ENCODE measurements at regions not wholly inside any gene's neighbourhood (a gene's known extent, or its start where the extent isn't known, plus 50 kb on each side); places are given as distances from the start of the nearest gene placed in this dataset.
"Not testable (repeated sequence)": the region's sequence is repeated elsewhere in the genome, so short reads cannot be mapped to it uniquely, and the experiment has no call there.

- no peak overlapping the region for H3K27ac ChIP-seq (ENCODE audit: low read depth in 1 of 2, low read length in 1 of 2)
- WGBS = 96% methylated on average over 1 of the region's 1 CpG
- DNase-seq (ENCODE audit: low read depth in 6 of 9, low spot score in 9 of 9) = no peak
- peaks cover 0 to 18% of the 10 kb centered on the region in 2 donors for H3K9me3 ChIP-seq (ENCODE audit: control insufficient read depth in 2 of 2, insufficient read depth in 1 of 2, low read length in 1 of 2)
- H3K4me1 ChIP-seq (ENCODE audit: control insufficient read depth in 2 of 2, insufficient read depth in 2 of 2, low read length in 2 of 2) = no peaks in the 10 kb centered on the region
- no peaks in the 10 kb centered on the region for H3K36me3 ChIP-seq (ENCODE audit: control insufficient read depth in 2 of 2, insufficient read depth in 2 of 2, low read length in 1 of 2)
- H3K4me3 ChIP-seq (ENCODE audit: low read length in 2 of 2) = no peak overlapping the region
- H3K27me3 ChIP-seq (ENCODE audit: control insufficient read depth in 2 of 2, insufficient read depth in 1 of 2, low read length in 1 of 2) = no peaks in the 10 kb centered on the region
Measured at GRCh38 chr3:152684279-152684678, 150.7 kb upstream of the P2RY1 start.

GRCh38 chr3:152688313-152688712, 146.6 kb upstream of the P2RY1 start:
- 74% methylated on average over 5 of the region's 5 CpGs for WGBS
- Histone ChIP-seq H3K27me3 (ENCODE audit: control insufficient read depth in 2 of 2, insufficient read depth in 1 of 2, low read length in 1 of 2) (no peaks in the 10 kb centered on the region), H3K36me3 (ENCODE audit: control insufficient read depth in 2 of 2, insufficient read depth in 2 of 2, low read length in 1 of 2) (no peaks in the 10 kb centered on the region), H3K4me3 (ENCODE audit: low read length in 2 of 2) (no peak overlapping the region), H3K27ac (ENCODE audit: low read depth in 1 of 2, low read length in 1 of 2) (no peak overlapping the region), H3K9me3 (ENCODE audit: control insufficient read depth in 2 of 2, insufficient read depth in 1 of 2, low read length in 1 of 2) (peaks cover 0 to 18% of the 10 kb centered on the region in 2 donors), H3K4me1 (ENCODE audit: control insufficient read depth in 2 of 2, insufficient read depth in 2 of 2, low read length in 2 of 2) (no peaks in the 10 kb centered on the region)
- DNase-seq (ENCODE audit: low read depth in 6 of 9, low spot score in 9 of 9) = no peak

GRCh38 chr3:152692326-152692725, 142.6 kb upstream of the P2RY1 start:
- H3K36me3 ChIP-seq (ENCODE audit: control insufficient read depth in 2 of 2, insufficient read depth in 2 of 2, low read length in 1 of 2); DNase-seq (ENCODE audit: low read depth in 6 of 9, low spot score in 9 of 9); H3K27ac ChIP-seq (ENCODE audit: low read depth in 1 of 2, low read length in 1 of 2); H3K9me3 ChIP-seq (ENCODE audit: control insufficient read depth in 2 of 2, insufficient read depth in 1 of 2, low read length in 1 of 2); H3K27me3 ChIP-seq (ENCODE audit: control insufficient read depth in 2 of 2, insufficient read depth in 1 of 2, low read length in 1 of 2); H3K4me3 ChIP-seq (ENCODE audit: low read length in 2 of 2); H3K4me1 ChIP-seq (ENCODE audit: control insufficient read depth in 2 of 2, insufficient read depth in 2 of 2, low read length in 2 of 2): not testable (repeated sequence)
- WGBS = 68% methylated on average over 2 of the region's 2 CpGs

- WGBS = 99% methylated on average over 1 of the region's 1 CpG
- not testable (repeated sequence) for DNase-seq (ENCODE audit: low read depth in 6 of 9, low spot score in 9 of 9); H3K9me3 ChIP-seq (ENCODE audit: control insufficient read depth in 2 of 2, insufficient read depth in 1 of 2, low read length in 1 of 2); H3K27ac ChIP-seq (ENCODE audit: low read depth in 1 of 2, low read length in 1 of 2); H3K4me1 ChIP-seq (ENCODE audit: control insufficient read depth in 2 of 2, insufficient read depth in 2 of 2, low read length in 2 of 2); H3K36me3 ChIP-seq (ENCODE audit: control insufficient read depth in 2 of 2, insufficient read depth in 2 of 2, low read length in 1 of 2); H3K4me3 ChIP-seq (ENCODE audit: low read length in 2 of 2); H3K27me3 ChIP-seq (ENCODE audit: control insufficient read depth in 2 of 2, insufficient read depth in 1 of 2, low read length in 1 of 2)
Measured at GRCh38 chr3:152693521-152694250, 141.2 kb upstream of the P2RY1 start.

GRCh38 chr3:152695840-152696239, 139.1 kb upstream of the P2RY1 start:
- no peaks in the 10 kb centered on the region for H3K36me3 ChIP-seq (ENCODE audit: control insufficient read depth in 2 of 2, insufficient read depth in 2 of 2, low read length in 1 of 2)
- no peak overlapping the region for H3K4me3 ChIP-seq (ENCODE audit: low read length in 2 of 2)
- no peaks in the 10 kb centered on the region for H3K9me3 ChIP-seq (ENCODE audit: control insufficient read depth in 2 of 2, insufficient read depth in 1 of 2, low read length in 1 of 2)
- DNase-seq (ENCODE audit: low read depth in 6 of 9, low spot score in 9 of 9) = no peak
- H3K4me1 ChIP-seq (ENCODE audit: control insufficient read depth in 2 of 2, insufficient read depth in 2 of 2, low read length in 2 of 2) = no peaks in the 10 kb centered on the region
- H3K27me3 ChIP-seq (ENCODE audit: control insufficient read depth in 2 of 2, insufficient read depth in 1 of 2, low read length in 1 of 2) = no peaks in the 10 kb centered on the region
- no peak overlapping the region for H3K27ac ChIP-seq (ENCODE audit: low read depth in 1 of 2, low read length in 1 of 2)
- WGBS = 85% methylated on average over 1 of the region's 1 CpG

GRCh38 chr3:152696962-152697361, 138.0 kb upstream of the P2RY1 start:
- Histone ChIP-seq H3K27ac (ENCODE audit: low read depth in 1 of 2, low read length in 1 of 2) (no peak overlapping the region), H3K27me3 (ENCODE audit: control insufficient read depth in 2 of 2, insufficient read depth in 1 of 2, low read length in 1 of 2) (no peaks in the 10 kb centered on the region), H3K4me3 (ENCODE audit: low read length in 2 of 2) (no peak overlapping the region), H3K9me3 (ENCODE audit: control insufficient read depth in 2 of 2, insufficient read depth in 1 of 2, low read length in 1 of 2) (no peaks in the 10 kb centered on the region), H3K36me3 (ENCODE audit: control insufficient read depth in 2 of 2, insufficient read depth in 2 of 2, low read length in 1 of 2) (no peaks in the 10 kb centered on the region), H3K4me1 (ENCODE audit: control insufficient read depth in 2 of 2, insufficient read depth in 2 of 2, low read length in 2 of 2) (no peaks in the 10 kb centered on the region)
- no peak for DNase-seq (ENCODE audit: low read depth in 6 of 9, low spot score in 9 of 9)

DNA sequence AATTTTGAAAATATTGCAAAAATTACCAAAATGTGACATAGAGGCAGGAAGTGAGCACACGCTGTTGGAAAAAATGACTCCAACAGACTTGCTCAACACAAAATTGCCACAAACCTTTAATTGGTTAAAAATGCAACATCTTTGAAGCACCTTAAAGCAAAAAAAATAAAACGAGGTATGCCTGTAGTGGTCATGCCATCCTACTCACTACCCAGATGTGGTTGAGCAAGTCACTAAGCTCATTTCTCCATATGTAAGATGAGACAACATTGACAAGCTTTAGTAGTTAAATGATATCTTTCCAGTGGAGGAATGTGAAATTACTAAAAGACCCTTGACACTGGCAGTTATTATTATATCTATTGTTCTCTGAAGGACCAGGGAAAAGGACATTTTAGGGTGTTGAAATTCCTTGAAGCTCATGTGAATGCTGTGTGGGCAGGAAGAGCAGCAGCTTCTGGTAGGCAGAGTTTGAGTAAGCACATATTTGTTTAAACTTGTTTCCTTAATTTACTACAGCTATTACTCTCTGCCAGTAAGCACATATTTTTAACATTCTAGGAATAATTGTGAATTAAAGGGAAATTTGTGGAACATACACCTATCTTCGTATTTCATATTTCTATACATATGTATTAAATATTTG, 131.6 kb upstream of the P2RY1 start:
- Histone ChIP-seq H3K27ac (ENCODE audit: low read depth in 1 of 2, low read length in 1 of 2) (no peak overlapping the region), H3K4me1 (ENCODE audit: control insufficient read depth in 2 of 2, insufficient read depth in 2 of 2, low read length in 2 of 2) (no peaks in the 10 kb centered on the region), H3K36me3 (ENCODE audit: control insufficient read depth in 2 of 2, insufficient read depth in 2 of 2, low read length in 1 of 2) (no peaks in the 10 kb centered on the region), H3K27me3 (ENCODE audit: control insufficient read depth in 2 of 2, insufficient read depth in 1 of 2, low read length in 1 of 2) (no peaks in the 10 kb centered on the region), H3K9me3 (ENCODE audit: control insufficient read depth in 2 of 2, insufficient read depth in 1 of 2, low read length in 1 of 2) (no peaks in the 10 kb centered on the region), H3K4me3 (ENCODE audit: low read length in 2 of 2) (no peak overlapping the region)
- DNase-seq (ENCODE audit: low read depth in 6 of 9, low spot score in 9 of 9) = no peak
- 63% methylated on average over 3 of the region's 3 CpGs for WGBS

DNA sequence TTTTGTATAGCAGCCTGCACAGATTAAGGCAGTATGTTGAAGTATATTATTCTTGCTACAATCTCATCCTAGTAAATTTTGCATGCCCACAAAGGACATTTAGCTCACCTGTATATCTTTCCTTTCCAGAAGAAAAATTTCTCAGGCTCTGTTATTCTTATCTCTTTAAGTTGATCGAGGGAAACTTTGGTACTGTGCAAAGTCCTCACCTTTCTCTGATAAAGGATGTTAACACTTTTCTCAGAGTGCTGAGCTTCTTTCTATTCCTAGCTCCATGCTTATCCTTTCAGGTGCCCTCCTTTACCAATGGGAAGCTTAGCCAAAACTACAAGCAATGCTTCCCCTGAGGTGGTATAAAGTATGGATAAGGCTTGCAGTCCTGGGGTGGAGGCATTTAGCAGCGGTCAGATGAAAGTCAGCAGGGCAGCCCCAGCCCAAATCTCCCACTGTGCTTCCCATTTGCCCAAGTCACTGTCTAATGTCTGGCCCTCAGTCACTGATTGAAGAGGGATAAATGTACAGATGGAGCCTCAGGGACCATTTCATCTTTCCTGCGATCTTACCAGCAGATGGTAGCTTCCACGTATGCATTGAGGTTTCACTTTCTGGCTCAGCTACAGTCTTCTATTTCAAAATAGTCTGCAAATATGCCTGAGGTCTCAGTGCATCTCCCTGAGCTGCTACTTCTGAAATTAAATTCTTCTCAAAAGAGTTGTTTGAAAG, 127.8 kb upstream of the P2RY1 start:
- Histone ChIP-seq H3K27ac (ENCODE audit: low read depth in 1 of 2, low read length in 1 of 2) (no peak overlapping the region), H3K27me3 (ENCODE audit: control insufficient read depth in 2 of 2, insufficient read depth in 1 of 2, low read length in 1 of 2) (no peaks in the 10 kb centered on the region), H3K4me3 (ENCODE audit: low read length in 2 of 2) (no peak overlapping the region), H3K4me1 (ENCODE audit: control insufficient read depth in 2 of 2, insufficient read depth in 2 of 2, low read length in 2 of 2) (no peaks in the 10 kb centered on the region), H3K36me3 (ENCODE audit: control insufficient read depth in 2 of 2, insufficient read depth in 2 of 2, low read length in 1 of 2) (no peaks in the 10 kb centered on the region), H3K9me3 (ENCODE audit: control insufficient read depth in 2 of 2, insufficient read depth in 1 of 2, low read length in 1 of 2) (no peaks in the 10 kb centered on the region)
- peak in 1 of 9 donors; percentile 12 for DNase-seq (ENCODE audit: low read depth in 6 of 9, low spot score in 9 of 9)
- WGBS = 72% methylated on average over 4 of the region's 4 CpGs

DNA sequence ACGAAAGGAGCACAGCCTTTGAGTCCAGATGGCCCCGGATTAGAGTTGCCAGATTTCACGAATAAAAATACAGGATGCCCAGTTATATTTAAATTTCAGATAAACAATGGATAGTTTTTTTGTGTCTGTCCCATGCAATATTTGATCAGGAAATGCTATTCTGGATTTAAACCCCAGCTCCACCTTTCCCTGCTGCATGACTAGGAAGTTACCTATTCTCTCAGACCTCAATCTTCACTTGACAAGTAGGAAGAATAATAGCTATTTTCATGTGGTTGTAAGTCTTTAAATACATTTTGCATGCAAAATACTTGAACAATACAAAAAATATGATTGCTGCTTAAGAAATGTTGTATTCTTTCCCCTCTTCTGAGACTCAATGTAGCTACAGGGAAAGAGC, 125.3 kb upstream of the P2RY1 start:
- H3K27ac ChIP-seq (ENCODE audit: low read depth in 1 of 2, low read length in 1 of 2) = no peak overlapping the region
- no peaks in the 10 kb centered on the region for H3K36me3 ChIP-seq (ENCODE audit: control insufficient read depth in 2 of 2, insufficient read depth in 2 of 2, low read length in 1 of 2)
- WGBS = 97% methylated on average over 3 of the region's 3 CpGs
- DNase-seq (ENCODE audit: low read depth in 6 of 9, low spot score in 9 of 9) = no peak
- H3K27me3 ChIP-seq (ENCODE audit: control insufficient read depth in 2 of 2, insufficient read depth in 1 of 2, low read length in 1 of 2) = no peaks in the 10 kb centered on the region
- no peaks in the 10 kb centered on the region for H3K9me3 ChIP-seq (ENCODE audit: control insufficient read depth in 2 of 2, insufficient read depth in 1 of 2, low read length in 1 of 2)
- no peaks in the 10 kb centered on the region for H3K4me1 ChIP-seq (ENCODE audit: control insufficient read depth in 2 of 2, insufficient read depth in 2 of 2, low read length in 2 of 2)
- H3K4me3 ChIP-seq (ENCODE audit: low read length in 2 of 2) = no peak overlapping the region
